GM12878 (cell line): ENCODE measurements at regions not wholly inside any gene's neighbourhood (a gene's known extent, or its start where the extent isn't known, plus 50 kb on each side); places are given as distances from the start of the nearest gene placed in this dataset.

Source experiments
- ATAC-seq: fragments of 200-7000 bp; cut with Tn5 transposase; 3 replicates; pipeline ENCODE4 v1.9.1; 2020; ENCODE audit warnings: mild to moderate bottlenecking, moderate library complexity
- BruUV-seq: library from RNA; stranded (reverse); fragments of 400-500 nt; replicated peaks from 2 replicates; lab custom pipeline; 2021; lab: Mats Ljungman, UMichigan
- CTCF ChIA-PET: fragments of 300-600 bp; sonication (Branson Sonifier 250); formaldehyde crosslinking; extraction: SDS; loops from one replicate; lab custom pipeline; 2021; ENCODE audit warnings: inconsistent platforms; lab: Yijun Ruan, JAX
- POLR2A ChIA-PET: fragments of 350-600 bp; formaldehyde crosslinking; extraction: SDS; loops from one replicate; lab custom pipeline; 2021; ENCODE audit warnings: inconsistent platforms; lab: Charles Lee
- RAD21 ChIA-PET: fragments of 300-600 bp; sonication (Branson Sonifier 250); formaldehyde crosslinking; loops from one replicate; lab custom pipeline; 2023; ENCODE audit warnings: antibody characterized with exemption; ENCODE audit not compliant: unreplicated experiment; lab: Charles Lee
- SMC1A ChIA-PET: fragments of 300-600 bp; sonication (Branson Sonifier 250); formaldehyde crosslinking; loops from one replicate; lab custom pipeline; 2023; ENCODE audit not compliant: unreplicated experiment, uncharacterized antibody; lab: Charles Lee
- DNase-seq: peaks from one replicate; pipeline ENCODE4 v3.0.0-alpha.2; 2011; ENCODE audit warnings: low read depth, low spot score
- FAIRE-seq: peaks from 3 replicates; lab custom pipeline; 2011; peaks lifted over from hg19 to GRCh38; lab: Jason Lieb, UNC
- H2AFZ ChIP-seq: 2 replicates; pipeline ENCODE4 v1.6.0; 2011; ENCODE audit warnings: low read depth, low read length, control low read depth; ENCODE audit not compliant: control insufficient read depth
- H3K27ac ChIP-seq: 2 replicates; pipeline ENCODE4 v1.5.1; 2011; ENCODE audit warnings: control low read depth; ENCODE audit not compliant: control insufficient read depth, insufficient read depth
- H3K27me3 ChIP-seq, 2 experiments: replicated peaks in 1 of 2; 2 replicates each; pipeline versions ENCODE4 v1.6.0 to v1.6.1; 2011; ENCODE audit warnings: low read length in 1 of 2; ENCODE audit not compliant: control insufficient read depth in 2 of 2, insufficient read depth in 2 of 2
- H3K36me3 ChIP-seq, 2 experiments: 2 replicates each; pipeline ENCODE4 v1.5.1; 2011; ENCODE audit warnings: low read length in 1 of 2; ENCODE audit not compliant: control insufficient read depth in 2 of 2, insufficient read depth in 2 of 2
- H3K4me1 ChIP-seq: 2 replicates; pipeline ENCODE4 v1.6.1; 2011; ENCODE audit warnings: mild to moderate bottlenecking, low read length, moderate library complexity, mixed read lengths; ENCODE audit not compliant: control insufficient read depth, insufficient read depth
- H3K4me2 ChIP-seq: 2 replicates; pipeline ENCODE4 v1.6.0; 2011; ENCODE audit warnings: control low read depth; ENCODE audit not compliant: control insufficient read depth, insufficient read depth
- H3K4me3 ChIP-seq: fragments of 200-600 bp; sonication (generic); 2 replicates; pipeline ENCODE4 v1.5.1; 2016
- H3K79me2 ChIP-seq: 2 replicates; pipeline ENCODE4 v1.6.0; 2011; ENCODE audit warnings: low read length; ENCODE audit not compliant: control insufficient read depth, insufficient read depth
- H3K9ac ChIP-seq: 2 replicates; pipeline ENCODE4 v1.8.0; 2011; ENCODE audit warnings: low read length, control low read depth, mixed read lengths; ENCODE audit not compliant: control insufficient read depth, insufficient read depth
- H3K9me3 ChIP-seq: replicated peaks from 3 replicates; pipeline ENCODE4 v1.5.1; 2011; ENCODE audit warnings: mild to moderate bottlenecking, low read length; ENCODE audit not compliant: control insufficient read depth, insufficient read depth
- H4K20me1 ChIP-seq: 2 replicates; pipeline ENCODE4 v1.6.0; 2011; ENCODE audit not compliant: control insufficient read depth, insufficient read depth
- ATF3 ChIP-seq: IDR thresholded peaks from 2 replicates; pipeline ENCODE4 v1.6.1; 2011; ENCODE audit warnings: low read depth, mild to moderate bottlenecking, low read length, moderate library complexity, borderline replicate concordance; ENCODE audit errors: extremely low read depth
- CBX5 ChIP-seq: sonication (generic); IDR thresholded peaks from 2 replicates; pipeline ENCODE4 v1.6.1; 2016; ENCODE audit warnings: low read depth, moderate library complexity, mild to moderate bottlenecking, inconsistent platforms
- GABPA ChIP-seq: IDR thresholded peaks from 2 replicates; pipeline ENCODE4 v1.6.1; 2014; ENCODE audit warnings: antibody characterized with exemption, low read depth, mild to moderate bottlenecking, inconsistent platforms
- HCFC1 ChIP-seq: fragments of 150-350 bp; IDR thresholded peaks from 2 replicates; pipeline ENCODE4 v1.6.1; 2014; ENCODE audit warnings: low read length
- PRDM15 ChIP-seq: fragments of 450-650 bp; formaldehyde crosslinking; IDR thresholded peaks from 2 replicates; pipeline ENCODE4 v1.4.0; 2020; ENCODE audit warnings: mild to moderate bottlenecking, moderate library complexity
- RELA ChIP-seq: fragments of 450-650 bp; IDR thresholded peaks from 2 replicates; pipeline ENCODE4 v1.8.0; 2014; ENCODE audit warnings: borderline replicate concordance; ENCODE audit not compliant: partially characterized antibody
- SREBF1 ChIP-seq: IDR thresholded peaks from 2 replicates; pipeline ENCODE4 v1.6.1; 2012; ENCODE audit warnings: mild to moderate bottlenecking, low read length
- WRNIP1 ChIP-seq: IDR thresholded peaks from 2 replicates; pipeline ENCODE4 v1.6.1; 2011; ENCODE audit warnings: low read depth, low read length, improper control_type of control experiment, borderline replicate concordance
- ZBTB11 ChIP-seq: fragments of 450-650 bp; formaldehyde crosslinking; IDR thresholded peaks from 2 replicates; pipeline ENCODE4 v1.5.0; 2022; ENCODE audit warnings: mild to moderate bottlenecking, missing genetic modification characterization
- WGBS: methylation state at CpG from one replicate; pipeline ENCODE4 v1.1.6; 2016; ENCODE audit warnings: low lambda C conversion rate; ENCODE audit not compliant: insufficient replicate concordance, insufficient coverage; ENCODE audit errors: missing lambda C conversion rate; 5-methylcytosine and 5-hydroxymethylcytosine counted together
- in situ Hi-C: fragments of 300-500 bp; cut with MboI; formaldehyde crosslinking; loops from 9 replicates; pipeline ENCODE4 v1.14.3; 2018; ENCODE audit warnings: mixed read lengths
- intact Hi-C: fragments of 100-400 bp; cut with micrococcal nuclease; formaldehyde crosslinking; loops from one replicate; pipeline ENCODE4 v1.14.2; 2022; ENCODE audit not compliant: unreplicated experiment

- TF ChIP-seq PRDM15 (CRISPR knock-in tag) (no peak), CBX5 (no peak), GABPA (no peak)
- TF ChIP-seq, all 136 proteins: peak for 0
Measured at GRCh38 chr5:31048282-31049270, 144.9 kb upstream of the CDH6 start (continued).

- no peak overlapping the region for H3K4me3 ChIP-seq
- no TSS peak for BruUV-seq
- no peaks in the 10 kb centered on the region for H4K20me1 ChIP-seq
- no peak overlapping the region for H3K4me2 ChIP-seq
- H3K27me3 ChIP-seq = no peaks in the 10 kb centered on the region
- H3K4me1 ChIP-seq = no peaks in the 10 kb centered on the region
- no peaks in the 10 kb centered on the region for H3K79me2 ChIP-seq
- RAD21 ChIA-PET = no interaction called here
- SMC1A ChIA-PET = no interaction called here
- no peak overlapping the region for H3K9ac ChIP-seq
- in situ Hi-C loops (no loop called here), intact Hi-C loops (no loop called here)
- ATAC-seq (no peak), FAIRE-seq (no peak), DNase-seq (no peak)
- H3K36me3 ChIP-seq = no peaks in the 10 kb centered on the region
- no peaks in the 10 kb centered on the region for H3K9me3 ChIP-seq
- H2AFZ ChIP-seq = no peak overlapping the region
- WGBS = 5% methylated on average over 2 of the region's 2 CpGs
- POLR2A ChIA-PET = no interaction called here
- CTCF ChIA-PET = no interaction called here
- no peak overlapping the region for H3K27ac ChIP-seq
- no peak for TF ChIP-seq HCFC1
- TF ChIP-seq WRNIP1 = no peak
- no peak for TF ChIP-seq ZBTB11 (CRISPR knock-in tag)
- TF ChIP-seq ATF3 = no peak
- no peak for TF ChIP-seq SREBF1
- TF ChIP-seq RELA = no peak
Measured at GRCh38 chr5:31047621-31048020, 145.9 kb upstream of the CDH6 start.
